ENCODE measurements at regions not wholly inside any gene's neighbourhood (a gene's known extent, or its start where the extent isn't known, plus 50 kb on each side); places are given as distances from the start of the nearest gene placed in this dataset.

- Mint-ChIP-seq H3K27me3 (ENCODE audit: low read depth) (peaks cover 4% of the 10 kb centered on the region), H3K4me1 (no peaks in the 10 kb centered on the region), H3K9me3 (no peaks in the 10 kb centered on the region), H3K4me3 (no peak overlapping the region), H3K27ac (ENCODE audit: unreplicated experiment) (no peak overlapping the region), H3K36me3 (ENCODE audit: low read depth) (no peaks in the 10 kb centered on the region)
- no peak for DNase-seq (ENCODE audit: low read depth, low spot score)
- no peak for TF ChIP-seq CTCF (conservative IDR thresholded peaks at IDR 0.05)
These were observed 138.9 kb downstream of the PTH2R start for GRCh38 chr2:208545403-208546042.

GRCh38 chr2:208546107-208546506, 139.5 kb downstream of the PTH2R start:
- H3K36me3 Mint-ChIP-seq (ENCODE audit: low read depth): no peaks in the 10 kb centered on the region
- no peak for TF ChIP-seq CTCF (conservative IDR thresholded peaks at IDR 0.05)
- H3K27me3 Mint-ChIP-seq (ENCODE audit: low read depth): peaks cover 4% of the 10 kb centered on the region
- no peak for DNase-seq (ENCODE audit: low read depth, low spot score)
- no peak overlapping the region for H3K27ac Mint-ChIP-seq (ENCODE audit: unreplicated experiment)
- H3K4me1 Mint-ChIP-seq: no peaks in the 10 kb centered on the region
- no peaks in the 10 kb centered on the region for H3K9me3 Mint-ChIP-seq
- H3K4me3 Mint-ChIP-seq: no peak overlapping the region

- Mint-ChIP-seq H3K36me3 (ENCODE audit: low read depth) (no peaks in the 10 kb centered on the region), H3K27me3 (ENCODE audit: low read depth) (peaks cover 4% of the 10 kb centered on the region), H3K27ac (ENCODE audit: unreplicated experiment) (no peak overlapping the region), H3K4me3 (no peak overlapping the region), H3K9me3 (no peaks in the 10 kb centered on the region), H3K4me1 (no peaks in the 10 kb centered on the region)
- DNase-seq (ENCODE audit: low read depth, low spot score): no peak
- no peak for TF ChIP-seq CTCF (conservative IDR thresholded peaks at IDR 0.05)
These were observed 140.5 kb downstream of the PTH2R start for GRCh38 chr2:208546860-208547650.

GRCh38 chr2:208548700-208549099, 142.1 kb downstream of the PTH2R start:
- no peaks in the 10 kb centered on the region for H3K4me1 Mint-ChIP-seq
- H3K4me3 Mint-ChIP-seq: no peak overlapping the region
- peaks cover 4% of the 10 kb centered on the region for H3K27me3 Mint-ChIP-seq (ENCODE audit: low read depth)
- no peaks in the 10 kb centered on the region for H3K9me3 Mint-ChIP-seq
- H3K36me3 Mint-ChIP-seq (ENCODE audit: low read depth): no peaks in the 10 kb centered on the region
- no peak for TF ChIP-seq CTCF (conservative IDR thresholded peaks at IDR 0.05)
- DNase-seq (ENCODE audit: low read depth, low spot score): no peak
- no peak overlapping the region for H3K27ac Mint-ChIP-seq (ENCODE audit: unreplicated experiment)

GRCh38 chr2:208549546-208550158, 143.1 kb downstream of the PTH2R start:
- no peak for DNase-seq (ENCODE audit: low read depth, low spot score)
- Mint-ChIP-seq H3K36me3 (ENCODE audit: low read depth) (no peaks in the 10 kb centered on the region), H3K27me3 (ENCODE audit: low read depth) (peaks cover 3% of the 10 kb centered on the region)

More at GRCh38 chr2:208549546-208550158, 143.1 kb downstream of the PTH2R start:
- no peaks in the 10 kb centered on the region for H3K9me3 Mint-ChIP-seq
- no peak overlapping the region for H3K27ac Mint-ChIP-seq (ENCODE audit: unreplicated experiment)
- no peaks in the 10 kb centered on the region for H3K4me1 Mint-ChIP-seq
- no peak overlapping the region for H3K4me3 Mint-ChIP-seq
- TF ChIP-seq CTCF (conservative IDR thresholded peaks at IDR 0.05): no peak

Measured in neural crest cell (in vitro differentiated cells).